Uterus (tissue), 3 donors: ENCODE measurements at regions not wholly inside any gene's neighbourhood (a gene's known extent, or its start where the extent isn't known, plus 50 kb on each side); places are given as distances from the start of the nearest gene placed in this dataset.

Source experiments
- DNase-seq, 2 donors: peaks; one replicate each; pipeline ENCODE4 v3.0.0-alpha.2; 2019 to 2020
- H3K27ac ChIP-seq, 2 donors: fragments of 200-600 bp; sonication (generic); 1 replicate in 1 of 2; 2 replicates in 1 of 2; pipeline ENCODE4 v1.5.1; 2016 to 2018
- H3K27me3 ChIP-seq, 2 donors: fragments of 200-600 bp; sonication (generic); one replicate each; pipeline ENCODE4 v1.5.1; 2018 to 2019; ENCODE audit warnings: control low read depth in 1 of 2
- H3K36me3 ChIP-seq, 2 donors: fragments of 200-600 bp; sonication (generic); one replicate each; pipeline ENCODE4 v1.5.1; 2019; ENCODE audit warnings: control low read depth in 1 of 2
- H3K4me1 ChIP-seq, 2 donors: fragments of 200-600 bp; sonication (generic); one replicate each; pipeline ENCODE4 v1.5.1; 2018 to 2019; ENCODE audit warnings: control low read depth in 1 of 2
- H3K4me3 ChIP-seq, 2 donors: fragments of 200-600 bp; sonication (generic); 1 replicate in 1 of 2; 2 replicates in 1 of 2; pipeline ENCODE4 v1.5.1; 2018 to 2019; ENCODE audit warnings: mild to moderate bottlenecking in 1 of 2
- H3K9me3 ChIP-seq, 2 donors: fragments of 200-600 bp; sonication (generic); one replicate each; pipeline ENCODE4 v1.5.1; 2019; ENCODE audit warnings: control low read depth in 1 of 2
- CTCF ChIP-seq, 4 experiments: fragments of 200-600 bp in 2 of 4; fragments of 450-650 bp in 2 of 4; sonication (generic) in 2 of 4; IDR thresholded peaks; one replicate each; pipeline ENCODE4 v1.5.1; 2016 to 2019; ENCODE audit warnings: antibody characterized with exemption in 4 of 4, mild to moderate bottlenecking in 2 of 4, moderate library complexity in 1 of 4
- POLR2A ChIP-seq, 2 donors: fragments of 450-650 bp; IDR thresholded peaks; one replicate each; pipeline ENCODE4 v1.6.1; 2016; ENCODE audit warnings: antibody characterized with exemption in 2 of 2, mild to moderate bottlenecking in 1 of 2, moderate library complexity in 1 of 2
- intact Hi-C: fragments of 100-400 bp; cut with DNase I; formaldehyde crosslinking; loops from one replicate; pipeline ENCODE4 v1.15.1; 2023; ENCODE audit warnings: low total_unique reads
- donor health status: DM: yes; HTN: yes; CAD: no.

- H3K9me3 ChIP-seq, result no peaks in the 10 kb centered on the region
- no peak overlapping the region for H3K27ac ChIP-seq
- no peaks in the 10 kb centered on the region for H3K27me3 ChIP-seq
- intact Hi-C loops, result no loop called here
- no peaks in the 10 kb centered on the region for H3K4me1 ChIP-seq
- DNase-seq, result no peak
- H3K4me3 ChIP-seq, result no peak overlapping the region
- TF ChIP-seq CTCF (IDR thresholded peaks at IDR 0.05), result no peak
- TF ChIP-seq POLR2A (IDR thresholded peaks at IDR 0.05), result no peak
- no peaks in the 10 kb centered on the region for H3K36me3 ChIP-seq
Measured at GRCh38 chr6:95084867-95085266, 492.5 kb upstream of the MANEA start.

GRCh38 chr6:95087394-95088097, 489.8 kb upstream of the MANEA start:
- DNase-seq, result no peak

GRCh38 chr6:95091823-95092436, 485.4 kb upstream of the MANEA start:
- peak in 1 of 4 experiments; percentile 20 for TF ChIP-seq CTCF (IDR thresholded peaks at IDR 0.05)
- TF ChIP-seq POLR2A (IDR thresholded peaks at IDR 0.05), result no peak
- intact Hi-C loops, result no loop called here
- Histone ChIP-seq H3K36me3 (no peaks in the 10 kb centered on the region), H3K27me3 (no peaks in the 10 kb centered on the region), H3K4me3 (no peak overlapping the region), H3K27ac (no peak overlapping the region), H3K9me3 (no peaks in the 10 kb centered on the region), H3K4me1 (no peaks in the 10 kb centered on the region)
- DNase-seq, result no peak

More at GRCh38 chr6:95087394-95088097, 489.8 kb upstream of the MANEA start:
- no peaks in the 10 kb centered on the region for H3K27me3 ChIP-seq
- intact Hi-C loops, result no loop called here
- TF ChIP-seq POLR2A (IDR thresholded peaks at IDR 0.05) (no peak), CTCF (IDR thresholded peaks at IDR 0.05) (no peak)
- H3K36me3 ChIP-seq, result no peaks in the 10 kb centered on the region
- no peak overlapping the region for H3K4me3 ChIP-seq
- H3K27ac ChIP-seq, result no peak overlapping the region
- H3K9me3 ChIP-seq, result no peaks in the 10 kb centered on the region
- no peaks in the 10 kb centered on the region for H3K4me1 ChIP-seq

GRCh38 chr6:95093154-95093553, 484.2 kb upstream of the MANEA start:
- Histone ChIP-seq H3K27me3 (no peaks in the 10 kb centered on the region), H3K27ac (no peak overlapping the region), H3K4me1 (no peaks in the 10 kb centered on the region), H3K4me3 (no peak overlapping the region), H3K36me3 (no peaks in the 10 kb centered on the region), H3K9me3 (no peaks in the 10 kb centered on the region)
- no peak for DNase-seq
- TF ChIP-seq CTCF (IDR thresholded peaks at IDR 0.05), result no peak
- TF ChIP-seq POLR2A (IDR thresholded peaks at IDR 0.05), result no peak
- intact Hi-C loops, result no loop called here
